HG03025 (cell line): ENCODE measurements at regions not wholly inside any gene's neighbourhood (a gene's known extent, or its start where the extent isn't known, plus 50 kb on each side); places are given as distances from the start of the nearest gene placed in this dataset.

Source experiments
- ATAC-seq: cut with Tn5 transposase; IDR thresholded peaks from one replicate; pipeline ENCODE4 v1.9.1; 2021; ENCODE audit warnings: mild to moderate bottlenecking, moderate library complexity; ENCODE audit not compliant: unreplicated experiment, low FRiP score

DNA sequence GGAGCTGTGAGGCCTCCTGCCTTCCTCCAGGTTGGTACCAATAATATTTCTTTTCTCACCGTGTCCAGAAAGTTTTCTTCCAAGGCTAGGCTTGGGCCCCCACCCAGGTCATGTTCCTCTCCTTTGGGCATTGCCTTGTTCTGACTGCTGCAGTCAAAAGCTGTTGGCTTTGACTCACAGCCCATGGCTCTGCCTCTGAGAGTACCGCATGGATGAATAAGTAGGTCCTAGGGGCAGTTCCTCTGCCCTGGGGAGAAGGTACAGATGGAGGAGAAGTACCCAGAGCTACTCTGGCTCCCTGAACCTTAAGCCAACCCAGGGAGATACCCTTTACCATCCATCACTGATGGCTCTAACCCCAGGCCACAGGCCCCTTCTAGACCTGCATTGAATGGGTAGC, 115.0 kb downstream of the NAV1 start:
- no peak for ATAC-seq

DNA sequence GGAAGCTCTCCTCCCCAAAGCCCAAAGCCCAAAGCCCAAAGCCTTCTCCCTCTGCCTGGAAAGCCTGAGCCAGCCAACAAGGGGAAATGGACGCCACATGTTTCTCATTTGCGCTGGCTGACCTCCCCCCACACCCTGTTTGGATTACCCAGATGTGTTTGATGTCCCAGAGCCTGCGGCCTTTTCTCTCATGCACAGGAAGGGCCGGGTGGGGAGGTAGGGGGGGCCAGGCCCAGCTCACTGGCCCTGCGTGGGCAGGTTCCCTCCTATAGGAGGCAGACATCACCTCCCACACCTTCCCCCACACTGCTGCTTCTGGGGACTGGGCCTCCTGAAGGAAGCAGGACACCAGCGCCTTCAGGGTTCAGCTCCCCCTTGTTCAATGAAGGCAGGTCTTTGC, 116.3 kb downstream of the NAV1 start:
- ATAC-seq, result no peak

DNA sequence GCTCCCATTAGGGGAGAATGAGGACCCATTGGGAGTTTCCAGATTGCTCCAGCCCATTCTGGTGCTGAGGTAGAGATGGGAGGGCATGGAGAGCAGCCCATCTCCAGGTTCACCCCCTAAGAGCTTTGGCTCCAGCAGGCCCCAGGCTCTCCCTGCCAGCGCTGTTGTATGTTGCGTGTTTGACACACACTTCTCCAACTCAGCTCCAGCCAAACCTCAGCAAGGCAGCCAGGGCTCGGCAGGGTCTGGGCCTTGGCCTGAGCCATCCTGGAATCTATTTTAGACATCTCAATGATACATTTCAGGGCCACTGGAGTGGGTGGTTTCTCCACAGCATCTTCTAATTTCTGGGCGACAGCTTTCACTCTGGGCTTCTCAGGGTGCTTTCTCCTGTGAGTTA, 117.0 kb downstream of the NAV1 start:
- no peak for ATAC-seq

DNA sequence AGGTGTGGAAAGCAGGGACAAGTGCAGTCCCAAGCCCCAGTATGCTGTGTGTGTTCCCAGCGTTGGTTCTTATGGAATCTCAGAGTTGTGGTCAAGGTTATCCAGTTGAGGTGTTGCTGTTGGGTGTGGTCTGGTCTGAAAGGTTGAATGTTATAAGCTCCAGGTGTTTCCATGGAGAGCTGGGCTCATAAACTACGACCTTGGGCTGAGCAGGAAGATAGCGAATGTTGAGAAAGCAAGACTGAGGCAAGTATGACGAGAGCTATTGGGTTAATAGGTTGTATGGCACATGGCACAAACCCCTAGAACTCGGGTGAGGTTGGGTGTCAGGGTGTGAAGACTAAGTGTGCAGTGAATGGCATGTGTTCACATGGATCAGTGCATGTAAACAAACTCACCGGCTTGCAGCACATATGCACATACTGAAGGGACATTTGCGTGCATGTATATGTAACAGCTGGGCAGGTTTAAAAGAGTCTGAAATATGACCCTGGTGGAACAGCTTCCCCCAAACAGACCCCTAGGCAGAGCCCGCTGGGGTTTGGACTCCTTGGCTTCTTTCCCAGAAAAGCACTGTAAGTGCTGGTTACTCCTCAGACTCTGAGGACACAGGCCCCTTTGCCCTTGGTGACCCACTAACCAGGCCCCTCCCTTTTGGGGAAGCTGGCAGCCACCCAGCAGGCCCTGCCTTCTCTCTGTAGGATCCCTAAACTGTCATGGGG, 117.5 kb downstream of the NAV1 start:
- ATAC-seq, result no peak

DNA sequence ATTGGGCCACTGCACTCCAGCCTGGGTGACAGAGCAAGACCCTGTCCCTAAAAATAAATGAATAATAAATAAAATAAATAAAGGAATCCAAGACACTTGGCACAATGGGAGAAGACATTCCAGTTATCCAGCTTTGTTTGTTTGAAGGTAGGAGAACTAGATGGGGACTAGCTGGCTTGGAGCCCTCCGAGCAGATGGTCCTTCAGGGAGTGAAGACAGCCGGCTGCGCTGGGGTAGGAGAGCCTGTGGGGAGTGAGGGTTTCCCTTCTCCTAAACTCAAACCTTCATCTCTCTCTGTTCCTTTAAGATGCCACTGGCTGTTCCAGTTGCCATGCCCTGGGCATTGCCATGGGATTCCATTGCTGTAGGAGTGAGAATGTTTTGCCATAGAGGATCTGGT, 120.6 kb downstream of the NAV1 start:
- no peak for ATAC-seq

DNA sequence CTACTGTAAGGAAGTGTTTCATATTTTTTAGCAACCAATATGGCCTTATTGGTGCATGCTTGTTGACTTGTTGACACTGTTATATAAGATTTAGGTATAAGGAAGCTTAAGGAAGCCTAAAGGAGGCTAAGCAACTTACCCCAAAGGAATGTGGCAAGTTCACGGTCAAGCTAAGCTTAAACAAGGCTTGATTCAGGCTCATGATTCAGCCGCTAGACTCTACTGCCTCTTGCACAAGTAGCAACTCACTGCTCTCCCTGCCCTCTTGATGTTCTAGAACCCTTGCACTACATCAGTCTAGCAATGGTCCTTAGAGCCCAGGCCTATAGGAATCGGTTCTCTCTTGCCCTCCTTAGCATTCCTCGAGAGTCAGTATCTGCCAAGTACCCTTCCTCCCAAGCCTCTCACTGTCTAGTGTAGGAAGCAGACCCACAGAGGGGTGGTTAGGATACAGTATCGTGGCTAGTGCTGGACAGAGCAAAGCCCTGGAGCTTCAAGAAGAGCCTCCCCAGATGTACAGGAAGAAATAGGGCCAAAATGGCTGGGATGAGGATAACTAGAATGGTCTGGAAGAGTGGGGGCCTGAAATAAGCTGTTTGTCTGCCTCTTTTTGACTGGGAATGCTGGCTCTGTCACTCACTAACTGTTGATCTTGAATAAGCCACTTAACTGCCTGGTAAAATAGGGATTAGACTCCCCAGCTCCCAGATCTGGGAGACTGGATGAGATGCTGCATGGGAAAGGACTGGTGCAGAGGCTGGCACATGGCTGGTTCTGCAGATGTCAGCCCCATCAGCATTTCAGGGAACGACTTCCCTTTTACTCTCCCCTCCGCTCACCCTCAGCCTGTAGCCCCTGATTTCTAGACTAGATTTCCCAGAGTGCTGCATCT, 122.2 kb downstream of the NAV1 start:
- no peak for ATAC-seq

DNA sequence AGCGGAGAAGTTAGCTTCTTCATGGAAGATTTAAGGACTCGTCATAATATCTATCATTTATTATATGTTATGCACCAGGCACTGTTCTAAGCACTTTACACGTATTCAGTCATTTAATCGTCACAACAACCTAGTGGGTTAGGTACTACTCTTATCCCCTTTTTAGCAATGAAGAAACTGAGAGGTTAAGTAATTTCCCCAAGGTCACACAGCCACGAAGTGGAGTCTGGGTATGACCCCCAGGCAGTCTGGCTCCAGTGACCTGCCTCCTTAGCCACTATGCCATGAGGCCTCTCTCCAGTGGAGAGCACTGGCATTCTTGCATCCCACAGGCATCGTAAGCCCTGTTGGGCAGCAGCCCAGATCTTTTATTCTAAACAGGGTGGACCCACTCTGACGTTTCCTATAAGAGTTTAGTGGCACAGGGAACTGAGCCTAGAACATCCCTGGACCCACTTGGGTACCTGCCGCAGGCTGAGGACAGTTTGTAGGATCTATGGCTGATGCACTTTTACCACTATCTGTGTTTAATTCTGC, 123.0 kb downstream of the NAV1 start:
- no peak for ATAC-seq

DNA sequence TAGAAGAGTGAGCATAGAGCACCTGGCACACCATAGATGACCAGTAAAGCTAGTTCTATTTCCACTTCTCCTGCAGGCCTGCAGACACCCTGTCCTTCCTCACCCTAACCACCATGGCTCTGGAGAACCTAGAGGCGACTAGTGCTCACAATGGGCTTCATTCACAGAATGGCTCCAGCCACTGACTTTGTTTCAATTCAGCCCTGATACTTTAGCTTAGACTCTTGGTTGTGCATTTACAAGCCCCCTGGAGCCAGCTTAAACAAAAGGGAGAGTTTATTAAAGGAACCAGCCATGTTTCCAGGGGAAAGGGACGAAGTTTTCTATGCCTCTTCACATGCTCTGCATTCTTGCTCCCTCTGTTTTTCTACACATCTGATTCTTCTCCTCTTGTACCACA, 123.7 kb downstream of the NAV1 start:
- ATAC-seq, result no peak

DNA sequence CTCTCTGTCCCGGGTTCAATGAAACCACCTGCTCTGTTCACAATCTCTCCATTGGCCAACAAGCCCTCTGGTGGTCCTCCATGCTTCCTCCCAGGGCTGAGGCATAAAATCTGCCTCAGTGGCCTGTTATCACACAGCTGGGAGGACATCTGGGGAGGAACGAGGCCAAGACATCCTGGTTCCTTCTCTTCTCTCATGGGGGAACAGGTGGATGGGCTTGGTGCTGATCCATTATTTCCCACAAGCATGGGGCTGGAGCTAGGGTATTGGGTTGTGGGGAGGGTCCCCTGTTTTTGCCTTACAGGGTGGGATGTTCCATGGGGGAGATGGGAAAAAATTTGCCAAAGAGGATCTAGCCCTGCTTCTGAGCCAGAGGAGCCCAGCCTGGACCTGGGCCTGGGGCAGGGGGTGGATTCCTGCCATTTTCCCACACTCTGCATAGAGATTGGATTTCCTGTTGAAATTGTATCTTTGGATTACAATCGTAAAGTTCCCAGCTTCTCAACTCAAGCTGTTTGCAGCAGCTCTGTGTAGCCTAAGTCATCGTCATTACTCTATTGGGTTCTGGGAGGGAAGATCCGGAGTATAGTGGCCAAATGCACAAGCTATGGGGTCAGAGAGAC, 124.7 kb downstream of the NAV1 start:
- ATAC-seq, result no peak

DNA sequence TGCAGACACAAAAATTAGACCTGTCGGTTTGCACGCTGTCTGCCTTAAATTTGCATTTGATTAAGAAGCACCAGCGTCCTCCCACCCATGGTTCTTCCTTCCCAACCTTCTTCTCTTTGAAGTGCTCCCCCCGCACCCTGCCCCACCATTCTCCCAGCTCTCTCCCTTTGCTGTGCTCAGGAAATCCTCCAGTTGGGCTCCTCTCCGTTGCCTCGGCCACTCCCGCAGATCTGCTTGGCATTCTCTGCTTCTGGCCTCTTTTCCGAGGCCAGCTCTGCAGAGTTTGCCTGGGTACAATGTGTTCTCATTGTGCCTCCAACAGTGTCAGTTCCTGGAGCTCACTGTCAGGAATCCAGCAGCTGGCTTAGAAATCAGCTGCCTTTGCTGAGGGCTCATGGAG, 126.1 kb downstream of the NAV1 start:
- no peak for ATAC-seq

- ATAC-seq, result no peak
These were observed 127.2 kb downstream of the NAV1 start for GRCh38 chr1:201666102-201666501.

DNA sequence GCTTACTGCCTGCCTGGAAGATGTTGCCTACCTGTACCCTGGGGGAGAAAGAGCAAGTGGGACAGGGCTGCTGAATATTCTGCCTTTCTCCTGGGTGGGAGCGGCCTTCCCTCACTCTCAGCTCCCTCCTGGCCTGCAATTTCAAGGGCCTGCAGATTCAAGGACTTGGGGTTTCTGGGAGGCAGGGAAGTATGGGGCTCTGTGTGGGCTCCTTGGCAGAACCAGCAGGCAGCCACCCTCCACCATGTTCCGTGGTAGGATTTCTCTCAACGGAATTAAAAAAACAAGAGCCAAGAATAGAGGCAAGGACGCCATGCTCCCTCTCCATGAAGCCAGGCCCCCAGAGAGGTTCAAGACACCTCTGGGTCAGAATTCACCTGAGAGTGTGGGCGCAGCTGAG, 127.7 kb downstream of the NAV1 start:
- ATAC-seq, result no peak

GRCh38 chr1:201667479-201667878, 128.6 kb downstream of the NAV1 start:
- ATAC-seq, result no peak

DNA sequence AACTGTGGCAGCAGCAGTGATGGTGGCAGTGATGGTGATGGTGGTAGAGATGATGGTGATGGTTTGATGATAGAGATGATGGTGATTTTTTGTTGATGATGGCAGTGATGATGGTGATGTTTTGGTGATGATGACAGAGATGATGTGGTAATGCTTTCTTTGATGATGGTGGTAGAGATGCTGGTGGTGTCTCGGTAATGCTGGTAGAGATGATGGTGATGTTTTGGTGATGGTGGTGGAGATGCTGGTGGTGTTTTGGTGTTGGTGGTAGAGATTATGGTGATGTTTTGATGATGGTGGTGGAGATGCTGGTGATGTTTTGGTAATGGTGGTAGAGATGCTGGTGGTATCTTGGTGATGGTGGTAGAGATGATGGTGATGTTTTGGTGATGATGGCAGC, 131.6 kb downstream of the NAV1 start:
- no peak for ATAC-seq

- ATAC-seq, result no peak
These were observed 133.8 kb downstream of the NAV1 start for GRCh38 chr1:201672685-201673084.

DNA sequence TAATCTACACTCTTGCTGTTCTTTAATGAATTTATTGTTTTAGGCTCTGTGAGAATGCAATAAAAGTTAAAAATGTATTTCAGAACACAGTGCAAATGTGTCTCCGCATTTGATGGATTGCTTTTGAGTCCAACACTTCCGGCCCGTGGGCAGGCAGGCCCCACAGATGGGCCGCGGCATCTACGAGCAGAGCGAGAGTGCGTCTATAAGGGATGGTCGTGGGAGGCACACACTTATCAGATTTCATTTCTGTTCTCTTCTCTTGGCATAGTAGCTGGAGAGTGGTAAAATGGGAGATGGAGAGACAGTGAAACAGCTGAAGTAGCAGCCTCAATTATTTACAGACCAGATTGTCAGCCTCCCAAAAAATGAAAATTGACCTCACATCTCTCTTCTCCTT, 134.2 kb downstream of the NAV1 start:
- no peak for ATAC-seq

DNA sequence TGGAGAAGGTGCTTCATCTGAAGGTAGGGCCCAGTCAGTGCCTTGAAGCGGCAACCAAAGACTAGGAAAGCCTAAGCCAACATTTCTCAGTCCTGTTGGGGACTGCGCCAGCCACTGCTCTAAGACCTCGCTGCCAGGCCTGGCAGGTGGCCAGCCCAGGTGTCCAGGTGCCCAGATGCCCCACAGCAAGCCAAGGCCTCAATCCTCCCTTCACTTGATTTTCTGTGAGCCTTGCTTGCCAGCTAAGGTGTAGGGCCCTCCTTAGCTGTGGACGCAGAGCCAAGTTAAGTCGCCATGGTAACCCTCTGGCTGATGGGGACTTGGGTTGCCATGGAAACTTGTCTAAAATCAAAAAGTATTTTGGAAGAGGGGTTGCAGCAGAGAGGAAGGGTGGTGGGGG, 135.0 kb downstream of the NAV1 start:
- no peak for ATAC-seq

- no peak for ATAC-seq
These were observed 136.2 kb downstream of the NAV1 start for GRCh38 chr1:201675143-201675542.

GRCh38 chr1:201676197-201676596, 137.3 kb downstream of the NAV1 start:
- ATAC-seq, result no peak

DNA sequence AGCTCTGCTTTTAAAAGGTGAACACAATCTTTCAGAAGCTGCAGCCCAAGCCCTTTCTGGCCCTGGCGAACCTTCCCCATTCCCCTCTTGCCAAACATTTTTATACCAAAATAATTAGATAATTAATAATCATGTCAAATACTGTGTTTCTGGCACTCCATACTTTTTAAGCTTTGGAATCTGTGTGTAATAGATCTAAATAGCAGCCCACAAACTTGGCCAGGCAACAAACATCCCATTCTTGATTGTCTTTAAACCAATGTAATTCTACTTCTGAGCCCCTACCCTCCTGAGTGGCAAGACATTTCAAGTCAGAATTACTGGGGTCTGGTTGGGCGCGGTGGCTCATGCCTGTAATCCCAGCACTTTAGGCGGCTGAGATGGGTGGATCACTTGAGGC, 137.7 kb downstream of the NAV1 start:
- no peak for ATAC-seq
